OCI-LY7 (cell line): ENCODE measurements at regions not wholly inside any gene's neighbourhood (a gene's known extent, or its start where the extent isn't known, plus 50 kb on each side); places are given as distances from the start of the nearest gene placed in this dataset.

Source experiments
- BruUV-seq: library from RNA; stranded (reverse); fragments of 400-500 nt; replicated peaks from 2 replicates; lab custom pipeline; 2021; lab: Mats Ljungman, UMichigan
- CTCF ChIA-PET: fragments of 300-600 bp; sonication (Branson Sonifier 250); formaldehyde crosslinking; loops from one replicate; lab custom pipeline; 2022; ENCODE audit warnings: antibody characterized with exemption; ENCODE audit not compliant: unreplicated experiment; lab: Charles Lee
- POLR2A ChIA-PET: fragments of 300-600 bp; sonication (Branson Sonifier 250); formaldehyde crosslinking; loops from one replicate; lab custom pipeline; 2022; ENCODE audit warnings: antibody characterized with exemption; lab: Charles Lee
- DNase-seq: peaks from one replicate; pipeline ENCODE4 v3.0.0-alpha.2; 2015; ENCODE audit warnings: low spot score
- H2AFZ ChIP-seq: fragments of 200-600 bp; sonication (generic), shearing (Covaris generic); 2 replicates; pipeline ENCODE4 v1.6.1; 2014; ENCODE audit warnings: mild to moderate bottlenecking, antibody characterized with exemption, low read length, moderate library complexity
- H3K27ac ChIP-seq: fragments of 200-600 bp; sonication (generic); 2 replicates; pipeline ENCODE4 v1.5.1; 2014; ENCODE audit warnings: mixed run types, low read depth, mild to moderate bottlenecking, moderate library complexity, low read length, inconsistent platforms; ENCODE audit not compliant: poor library complexity, severe bottlenecking
- H3K36me3 ChIP-seq: fragments of 200-600 bp; sonication (generic); 2 replicates; pipeline ENCODE4 v1.6.1; 2014; ENCODE audit warnings: mild to moderate bottlenecking, antibody characterized with exemption, low read length, moderate library complexity, mixed read lengths; ENCODE audit not compliant: insufficient read depth
- H3K4me1 ChIP-seq: fragments of 200-600 bp; sonication (generic); 2 replicates; pipeline ENCODE4 v1.5.1; 2014; ENCODE audit warnings: mild to moderate bottlenecking, low read length; ENCODE audit not compliant: insufficient read depth, poor library complexity, severe bottlenecking
- H3K4me2 ChIP-seq: fragments of 200-600 bp; sonication (generic); 2 replicates; pipeline ENCODE4 v1.6.1; 2014; ENCODE audit warnings: mild to moderate bottlenecking, low read length
- H3K4me3 ChIP-seq: fragments of 200-600 bp; sonication (generic); 2 replicates; pipeline ENCODE4 v1.5.1; 2014; ENCODE audit warnings: mild to moderate bottlenecking, low read depth, low read length; ENCODE audit not compliant: poor library complexity, severe bottlenecking
- H3K79me2 ChIP-seq: fragments of 200-600 bp; sonication (generic); 2 replicates; pipeline ENCODE4 v1.6.1; 2016; ENCODE audit warnings: low read depth, mild to moderate bottlenecking, low read length, moderate library complexity, mixed read lengths; ENCODE audit not compliant: insufficient read depth
- H3K9me2 ChIP-seq: fragments of 200-600 bp; sonication (generic); 2 replicates; pipeline ENCODE4 v1.6.1; 2016; ENCODE audit warnings: mild to moderate bottlenecking, low read length, mixed read lengths; ENCODE audit not compliant: insufficient read depth
- H3K9me3 ChIP-seq: fragments of 200-600 bp; sonication (generic); 2 replicates; pipeline ENCODE4 v1.6.1; 2014; ENCODE audit warnings: mild to moderate bottlenecking, mixed run types, low read length, mixed read lengths
- H4K20me1 ChIP-seq: fragments of 200-600 bp; sonication (generic); 2 replicates; pipeline ENCODE4 v1.6.1; 2014; ENCODE audit warnings: mild to moderate bottlenecking, antibody characterized with exemption, low read length, moderate library complexity, mixed read lengths; ENCODE audit not compliant: insufficient read depth
- EZH2phosphoT487 ChIP-seq: fragments of 200-600 bp; sonication (generic); IDR thresholded peaks from 2 replicates; pipeline ENCODE4 v1.6.1; 2018; ENCODE audit warnings: low read depth, borderline replicate concordance, mild to moderate bottlenecking, mixed run types, antibody characterized with exemption, low read length, moderate library complexity, mixed read lengths
- intact Hi-C: fragments of 100-400 bp; cut with micrococcal nuclease; formaldehyde crosslinking; loops from one replicate; pipeline ENCODE4 v1.10.0; 2022; ENCODE audit not compliant: unreplicated experiment
- TF ChIP-seq, protein P1 (sequence below): fragments of 200-600 bp; sonication (generic); conservative IDR thresholded peaks from 2 replicates; pipeline ENCODE4 v1.5.1; 2014; ENCODE audit warnings: mild to moderate bottlenecking, antibody characterized with exemption, low read length, moderate library complexity, mixed read lengths

DNA sequence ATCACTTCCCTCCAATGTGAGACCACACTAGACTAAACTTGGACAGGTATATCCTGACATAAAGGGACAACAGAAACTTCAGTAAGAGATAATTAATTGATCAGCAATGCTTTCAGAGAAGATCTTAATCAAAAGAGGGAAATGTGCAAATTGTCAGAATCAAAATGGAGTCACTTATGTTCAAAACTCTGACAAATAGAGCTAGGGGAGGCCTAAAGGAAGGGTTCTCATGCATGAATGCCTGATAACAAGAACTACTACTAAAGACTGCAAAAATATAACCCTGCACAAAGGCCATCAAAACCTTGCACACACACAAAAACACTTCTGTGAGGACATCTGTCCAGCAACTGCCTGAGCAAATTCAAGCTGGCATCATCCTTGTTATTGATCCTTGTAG lies 637.5 kb upstream of the INTU start:
- POLR2A ChIA-PET = no interaction called here
- Histone ChIP-seq H3K4me2 (no peak overlapping the region), H3K27ac (no peak overlapping the region), H4K20me1 (no peaks in the 10 kb centered on the region), H3K9me2 (no peaks in the 10 kb centered on the region), H3K9me3 (no peaks in the 10 kb centered on the region), H3K4me1 (no peaks in the 10 kb centered on the region), H3K4me3 (no peak overlapping the region), H3K36me3 (no peaks in the 10 kb centered on the region), H2AFZ (no peak overlapping the region), H3K79me2 (no peaks in the 10 kb centered on the region)
- CTCF ChIA-PET = no interaction called here
- intact Hi-C loops = no loop called here
- BruUV-seq = no TSS peak
- TF ChIP-seq, protein P1, sequence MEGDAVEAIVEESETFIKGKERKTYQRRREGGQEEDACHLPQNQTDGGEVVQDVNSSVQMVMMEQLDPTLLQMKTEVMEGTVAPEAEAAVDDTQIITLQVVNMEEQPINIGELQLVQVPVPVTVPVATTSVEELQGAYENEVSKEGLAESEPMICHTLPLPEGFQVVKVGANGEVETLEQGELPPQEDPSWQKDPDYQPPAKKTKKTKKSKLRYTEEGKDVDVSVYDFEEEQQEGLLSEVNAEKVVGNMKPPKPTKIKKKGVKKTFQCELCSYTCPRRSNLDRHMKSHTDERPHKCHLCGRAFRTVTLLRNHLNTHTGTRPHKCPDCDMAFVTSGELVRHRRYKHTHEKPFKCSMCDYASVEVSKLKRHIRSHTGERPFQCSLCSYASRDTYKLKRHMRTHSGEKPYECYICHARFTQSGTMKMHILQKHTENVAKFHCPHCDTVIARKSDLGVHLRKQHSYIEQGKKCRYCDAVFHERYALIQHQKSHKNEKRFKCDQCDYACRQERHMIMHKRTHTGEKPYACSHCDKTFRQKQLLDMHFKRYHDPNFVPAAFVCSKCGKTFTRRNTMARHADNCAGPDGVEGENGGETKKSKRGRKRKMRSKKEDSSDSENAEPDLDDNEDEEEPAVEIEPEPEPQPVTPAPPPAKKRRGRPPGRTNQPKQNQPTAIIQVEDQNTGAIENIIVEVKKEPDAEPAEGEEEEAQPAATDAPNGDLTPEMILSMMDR = no peak
- TF ChIP-seq EZH2phosphoT487 = no peak
- DNase-seq = no peak

- Histone ChIP-seq H4K20me1 (no peaks in the 10 kb centered on the region), H3K36me3 (no peaks in the 10 kb centered on the region), H3K27ac (no peak overlapping the region), H3K9me2 (no peaks in the 10 kb centered on the region), H3K9me3 (no peaks in the 10 kb centered on the region), H3K4me3 (no peak overlapping the region), H3K4me2 (no peak overlapping the region), H3K79me2 (no peaks in the 10 kb centered on the region), H2AFZ (no peak overlapping the region), H3K4me1 (no peaks in the 10 kb centered on the region)
- no peak for DNase-seq
- CTCF ChIA-PET = no interaction called here
- no TSS peak for BruUV-seq
- intact Hi-C loops = no loop called here
- TF ChIP-seq EZH2phosphoT487 = no peak
- TF ChIP-seq, protein P1 = no peak
- POLR2A ChIA-PET = no interaction called here
Measured at GRCh38 chr4:127000110-127000509, 632.6 kb upstream of the INTU start.

- Histone ChIP-seq H3K4me2 (no peak overlapping the region), H3K9me2 (no peaks in the 10 kb centered on the region), H3K36me3 (no peaks in the 10 kb centered on the region), H2AFZ (no peak overlapping the region), H3K27ac (no peak overlapping the region), H3K4me1 (no peaks in the 10 kb centered on the region), H3K79me2 (no peaks in the 10 kb centered on the region), H3K4me3 (no peak overlapping the region), H4K20me1 (no peaks in the 10 kb centered on the region), H3K9me3 (no peaks in the 10 kb centered on the region)
- intact Hi-C loops = no loop called here
- no TSS peak for BruUV-seq
- ChIA-PET POLR2A (no interaction called here), CTCF (no interaction called here)
- no peak for DNase-seq
- TF ChIP-seq EZH2phosphoT487 = no peak
- TF ChIP-seq, protein P1 = no peak
Measured at GRCh38 chr4:127000846-127001245, 631.9 kb upstream of the INTU start.
